GM18867 (cell line): ENCODE measurements at regions not wholly inside any gene's neighbourhood (a gene's known extent, or its start where the extent isn't known, plus 50 kb on each side); places are given as distances from the start of the nearest gene placed in this dataset.
"Not testable (repeated sequence)": the region's sequence is repeated elsewhere in the genome, so short reads cannot be mapped to it uniquely, and the experiment has no call there.

Source experiments
- ATAC-seq: cut with Tn5 transposase; IDR thresholded peaks from one replicate; pipeline ENCODE4 v1.9.1; 2021; ENCODE audit warnings: mild to moderate bottlenecking, moderate library complexity; ENCODE audit not compliant: unreplicated experiment

GRCh38 chr13:109287553-109287952, 498.8 kb downstream of the IRS2 start:
- ATAC-seq = no peak

GRCh38 chr13:109285586-109285985, 500.8 kb downstream of the IRS2 start:
- no peak for ATAC-seq

GRCh38 chr13:109281903-109282635, 504.3 kb downstream of the IRS2 start:
- no peak for ATAC-seq

- ATAC-seq = no peak
These were observed 505.1 kb downstream of the IRS2 start for GRCh38 chr13:109281017-109281902.

GRCh38 chr13:109276261-109276660, 510.1 kb downstream of the IRS2 start:
- ATAC-seq = no peak

GRCh38 chr13:109275852-109276251, 510.5 kb downstream of the IRS2 start:
- no peak for ATAC-seq

- ATAC-seq = no peak
These were observed 511.1 kb downstream of the IRS2 start for GRCh38 chr13:109275139-109275745.

- ATAC-seq = no peak
These were observed 512.1 kb downstream of the IRS2 start for GRCh38 chr13:109274188-109274821.

GRCh38 chr13:109273326-109273751, 513.0 kb downstream of the IRS2 start:
- ATAC-seq = no peak

- ATAC-seq = no peak
These were observed 513.6 kb downstream of the IRS2 start for GRCh38 chr13:109272595-109273325.

GRCh38 chr13:109271555-109272541, 514.5 kb downstream of the IRS2 start:
- no peak for ATAC-seq

- no peak for ATAC-seq
These were observed 515.3 kb downstream of the IRS2 start for GRCh38 chr13:109271061-109271460.

GRCh38 chr13:109269381-109269780, 517.0 kb downstream of the IRS2 start:
- not testable (repeated sequence) for ATAC-seq

- ATAC-seq = not testable (repeated sequence)
These were observed 517.9 kb downstream of the IRS2 start for GRCh38 chr13:109268492-109268891.

GRCh38 chr13:109267400-109267799, 519.0 kb downstream of the IRS2 start:
- ATAC-seq = not testable (repeated sequence)

- not testable (repeated sequence) for ATAC-seq
These were observed 521.0 kb downstream of the IRS2 start for GRCh38 chr13:109265438-109265742.

- ATAC-seq = not testable (repeated sequence)
These were observed 521.6 kb downstream of the IRS2 start for GRCh38 chr13:109264603-109265437.

GRCh38 chr13:109257761-109258157, 528.6 kb downstream of the IRS2 start:
- ATAC-seq = not testable (repeated sequence)
